HG03064 (cell line): ENCODE measurements at regions not wholly inside any gene's neighbourhood (a gene's known extent, or its start where the extent isn't known, plus 50 kb on each side); places are given as distances from the start of the nearest gene placed in this dataset.

Source experiments
- ATAC-seq: cut with Tn5 transposase; IDR thresholded peaks from one replicate; pipeline ENCODE4 v1.9.1; 2021; ENCODE audit warnings: low read depth; ENCODE audit not compliant: unreplicated experiment

- no peak for ATAC-seq
Observed at GRCh38 chr9:36728651-36729520, 156.2 kb downstream of the MELK start.

- no peak for ATAC-seq
Observed at GRCh38 chr9:36729906-36730305, 157.2 kb downstream of the MELK start.

GRCh38 chr9:36730414-36730813, 157.7 kb downstream of the MELK start:
- no peak for ATAC-seq

GRCh38 chr9:36731068-36731956, 158.6 kb downstream of the MELK start:
- ATAC-seq = no peak

GRCh38 chr9:36734737-36735136, 162.0 kb downstream of the MELK start:
- no peak for ATAC-seq

GRCh38 chr9:36736648-36737047, 164.0 kb downstream of the MELK start:
- ATAC-seq = no peak

GRCh38 chr9:36738318-36738976, 165.8 kb downstream of the MELK start:
- ATAC-seq = no peak

GRCh38 chr9:36739373-36740116, 166.8 kb downstream of the MELK start:
- no peak for ATAC-seq

- ATAC-seq = no peak
Observed at GRCh38 chr9:36742264-36742663, 169.6 kb downstream of the MELK start.

- no peak for ATAC-seq
Observed at GRCh38 chr9:36744678-36745077, 172.0 kb downstream of the MELK start.

GRCh38 chr9:36745977-36746376, 173.3 kb downstream of the MELK start:
- no peak for ATAC-seq

GRCh38 chr9:36746415-36746814, 173.7 kb downstream of the MELK start:
- ATAC-seq = no peak

GRCh38 chr9:36748322-36748899, 175.7 kb downstream of the MELK start:
- ATAC-seq = no peak

- ATAC-seq = no peak
Observed at GRCh38 chr9:36749461-36749860, 176.8 kb downstream of the MELK start.

- no peak for ATAC-seq
Observed at GRCh38 chr9:36750630-36751029, 177.9 kb downstream of the MELK start.

- no peak for ATAC-seq
Observed at GRCh38 chr9:36755019-36755418, 182.3 kb downstream of the MELK start.

- ATAC-seq = no peak
Observed at GRCh38 chr9:36759141-36759540, 186.4 kb downstream of the MELK start.

- no peak for ATAC-seq
Observed at GRCh38 chr9:36759976-36760375, 187.3 kb downstream of the MELK start.

- no peak for ATAC-seq
Observed at GRCh38 chr9:36760667-36761420, 188.1 kb downstream of the MELK start.
